Hematopoietic multipotent progenitor cell (in vitro differentiated cells): ENCODE measurements at regions not wholly inside any gene's neighbourhood (a gene's known extent, or its start where the extent isn't known, plus 50 kb on each side); places are given as distances from the start of the nearest gene placed in this dataset.
A peak's percentile ranks its signal among the peaks of the same experiment; 100 is the strongest.

Experiments used
- DNase-seq, 3 donors: peaks; one replicate each; pipeline ENCODE4 v3.0.0-alpha.2; 2011 to 2015; ENCODE audit warnings: low read depth in 2 of 3, low spot score in 2 of 3

GRCh38 chr16:56140645-56141044, 50.6 kb upstream of the GNAO1 start:
- no peak for DNase-seq

- DNase-seq, result no peak
Observed at GRCh38 chr16:56137269-56137668, 54.0 kb upstream of the GNAO1 start.

- no peak for DNase-seq
Observed at GRCh38 chr16:56136256-56136655, 55.0 kb upstream of the GNAO1 start.

- DNase-seq, result no peak
Observed at GRCh38 chr16:56134790-56135189, 56.5 kb upstream of the GNAO1 start.

GRCh38 chr16:56125922-56126321, 65.4 kb upstream of the GNAO1 start:
- no peak for DNase-seq

GRCh38 chr16:56122251-56122650, 69.0 kb upstream of the GNAO1 start:
- no peak for DNase-seq

DNA sequence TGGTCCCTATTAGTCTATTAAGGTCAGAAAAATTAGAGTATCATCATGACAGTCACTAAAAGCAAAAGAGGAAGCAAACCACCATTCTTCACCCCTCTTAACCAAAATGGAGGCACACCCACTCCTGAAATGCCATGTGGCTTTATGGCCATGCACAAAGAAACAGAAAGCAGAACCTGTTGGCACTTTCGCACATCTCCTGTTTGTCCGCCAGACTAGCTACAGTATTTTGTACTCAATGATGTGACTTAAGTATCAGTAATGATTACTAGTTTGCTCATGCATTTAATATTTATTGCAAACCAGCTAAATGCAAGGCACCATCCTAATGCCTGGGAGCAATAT, 70.2 kb upstream of the GNAO1 start:
- DNase-seq, result peak in 1 of 3 donors; percentile 24

- no peak for DNase-seq
Observed at GRCh38 chr16:56120447-56121155, 70.7 kb upstream of the GNAO1 start.

- peak in 2 of 3 donors; percentile 14 to 54 for DNase-seq
Observed at GRCh38 chr16:56119133-56119532, 72.2 kb upstream of the GNAO1 start.

DNA sequence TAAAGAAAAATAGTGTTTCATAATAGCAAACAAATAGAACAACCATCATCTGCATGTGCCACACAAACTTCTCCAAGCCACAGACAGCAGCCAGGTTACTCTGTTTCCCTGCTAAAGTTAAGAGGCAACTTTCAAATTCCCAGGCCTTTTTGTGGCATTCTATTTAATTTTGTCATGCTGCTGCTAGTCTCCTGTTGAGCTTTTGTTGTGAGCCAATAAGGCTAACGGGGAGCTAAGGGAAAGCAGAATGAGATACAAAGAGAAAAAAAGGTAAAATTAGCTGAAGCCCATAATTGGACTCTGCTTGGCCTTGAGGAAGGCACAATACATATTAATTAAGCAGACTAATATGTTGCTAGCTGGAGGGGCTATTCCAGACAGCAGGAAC, 74.7 kb upstream of the GNAO1 start:
- no peak for DNase-seq

GRCh38 chr16:56115817-56116576, 75.3 kb upstream of the GNAO1 start:
- DNase-seq, result peak in 1 of 3 donors; percentile 6

GRCh38 chr16:56113223-56113622, 78.1 kb upstream of the GNAO1 start:
- DNase-seq, result no peak

GRCh38 chr16:56111100-56111499, 80.2 kb upstream of the GNAO1 start:
- DNase-seq, result no peak

- no peak for DNase-seq
Observed at GRCh38 chr16:56109994-56110393, 81.3 kb upstream of the GNAO1 start.

- no peak for DNase-seq
Observed at GRCh38 chr16:56109205-56109604, 82.1 kb upstream of the GNAO1 start.

- DNase-seq, result no peak
Observed at GRCh38 chr16:56108724-56109123, 82.6 kb upstream of the GNAO1 start.

GRCh38 chr16:56108056-56108471, 83.2 kb upstream of the GNAO1 start:
- no peak for DNase-seq

GRCh38 chr16:56106527-56106926, 84.8 kb upstream of the GNAO1 start:
- no peak for DNase-seq

GRCh38 chr16:56102906-56103305, 88.4 kb upstream of the GNAO1 start:
- no peak for DNase-seq

- no peak for DNase-seq
Observed at GRCh38 chr16:56102183-56102686, 89.1 kb upstream of the GNAO1 start.

DNA sequence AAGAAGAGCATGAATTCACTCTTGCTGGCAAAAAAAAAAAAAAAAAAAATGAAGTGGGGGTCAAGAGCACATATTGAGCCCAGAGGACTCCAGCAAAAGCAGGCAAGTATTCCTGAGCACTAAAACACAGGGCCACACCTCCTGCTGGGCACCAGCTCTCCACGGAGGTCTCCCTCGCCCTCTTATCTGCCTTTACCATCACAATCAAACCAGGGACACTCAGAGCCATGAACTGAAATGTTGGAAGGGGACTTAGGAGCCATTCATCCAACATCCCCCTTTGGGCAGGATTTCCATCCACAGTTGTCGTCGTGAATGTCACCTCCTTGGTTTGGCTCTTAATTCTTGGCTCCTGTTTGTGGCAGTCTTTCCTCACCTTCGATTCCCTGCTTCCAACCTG, 89.8 kb upstream of the GNAO1 start:
- DNase-seq, result no peak

DNA sequence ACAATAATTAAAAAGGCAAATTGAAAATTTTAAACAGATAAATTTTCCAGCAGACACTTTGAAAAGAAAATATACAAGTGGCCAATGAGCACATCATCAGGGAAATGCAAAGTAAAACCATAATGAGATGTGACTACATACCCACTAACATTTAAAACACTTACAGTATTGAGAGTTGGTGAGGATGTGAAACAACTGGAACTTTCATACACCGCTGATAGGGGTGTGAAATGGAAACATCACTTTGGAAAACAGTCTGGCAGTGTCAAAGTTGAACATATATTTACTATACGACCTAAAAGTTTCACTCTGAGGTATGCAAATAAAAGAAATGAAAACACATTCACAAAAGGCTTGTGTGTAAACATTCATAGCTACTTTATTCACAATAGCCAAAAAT, 94.0 kb upstream of the GNAO1 start:
- DNase-seq, result no peak
